ENCODE measurements at regions not wholly inside any gene's neighbourhood (a gene's known extent, or its start where the extent isn't known, plus 50 kb on each side); places are given as distances from the start of the nearest gene placed in this dataset.

GRCh38 chr13:103238441-103238840 lies 172.2 kb upstream of the SLC10A2 start:
- no peaks in the 10 kb centered on the region for H3K27me3 ChIP-seq (replicated peaks; ENCODE audit: control insufficient read depth, insufficient read depth, low read length, poor library complexity, severe bottlenecking)
- no peaks in the 10 kb centered on the region for H3K9me3 ChIP-seq (ENCODE audit: control insufficient read depth, low read length)
- H3K36me3 ChIP-seq (ENCODE audit: control insufficient read depth, insufficient read depth, low read length) = no peaks in the 10 kb centered on the region
- H3K4me3 ChIP-seq (ENCODE audit: insufficient read depth, low read depth, low read length, poor library complexity, severe bottlenecking) = no peak overlapping the region
- no peak overlapping the region for H3K27ac ChIP-seq (ENCODE audit: insufficient read depth, low read length, poor library complexity, severe bottlenecking)
- no peaks in the 10 kb centered on the region for H3K4me1 ChIP-seq (ENCODE audit: control insufficient read depth, insufficient read depth, low read length, poor library complexity, severe bottlenecking)
- DNase-seq = no peak

GRCh38 chr13:103236213-103236612 lies 170.0 kb upstream of the SLC10A2 start:
- Histone ChIP-seq H3K36me3 (ENCODE audit: control insufficient read depth, insufficient read depth, low read length) (no peaks in the 10 kb centered on the region), H3K4me1 (ENCODE audit: control insufficient read depth, insufficient read depth, low read length, poor library complexity, severe bottlenecking) (no peaks in the 10 kb centered on the region), H3K27me3 (replicated peaks; ENCODE audit: control insufficient read depth, insufficient read depth, low read length, poor library complexity, severe bottlenecking) (no peaks in the 10 kb centered on the region), H3K27ac (ENCODE audit: insufficient read depth, low read length, poor library complexity, severe bottlenecking) (no peak overlapping the region), H3K9me3 (ENCODE audit: control insufficient read depth, low read length) (no peaks in the 10 kb centered on the region), H3K4me3 (ENCODE audit: insufficient read depth, low read depth, low read length, poor library complexity, severe bottlenecking) (no peak overlapping the region)
- no peak for DNase-seq

GRCh38 chr13:103229674-103230073 lies 163.5 kb upstream of the SLC10A2 start:
- no peak overlapping the region for H3K4me3 ChIP-seq (ENCODE audit: insufficient read depth, low read depth, low read length, poor library complexity, severe bottlenecking)
- H3K27me3 ChIP-seq (replicated peaks; ENCODE audit: control insufficient read depth, insufficient read depth, low read length, poor library complexity, severe bottlenecking) = no peaks in the 10 kb centered on the region
- no peak overlapping the region for H3K27ac ChIP-seq (ENCODE audit: insufficient read depth, low read length, poor library complexity, severe bottlenecking)
- H3K9me3 ChIP-seq (ENCODE audit: control insufficient read depth, low read length) = no peaks in the 10 kb centered on the region
- H3K36me3 ChIP-seq (ENCODE audit: control insufficient read depth, insufficient read depth, low read length) = no peaks in the 10 kb centered on the region
- H3K4me1 ChIP-seq (ENCODE audit: control insufficient read depth, insufficient read depth, low read length, poor library complexity, severe bottlenecking) = no peaks in the 10 kb centered on the region
- DNase-seq = no peak

GRCh38 chr13:103224804-103225203 lies 158.6 kb upstream of the SLC10A2 start:
- no peak overlapping the region for H3K4me3 ChIP-seq (ENCODE audit: insufficient read depth, low read depth, low read length, poor library complexity, severe bottlenecking)
- H3K27me3 ChIP-seq (replicated peaks; ENCODE audit: control insufficient read depth, insufficient read depth, low read length, poor library complexity, severe bottlenecking) = no peaks in the 10 kb centered on the region
- H3K36me3 ChIP-seq (ENCODE audit: control insufficient read depth, insufficient read depth, low read length) = no peaks in the 10 kb centered on the region
- H3K9me3 ChIP-seq (ENCODE audit: control insufficient read depth, low read length) = no peaks in the 10 kb centered on the region
- no peaks in the 10 kb centered on the region for H3K4me1 ChIP-seq (ENCODE audit: control insufficient read depth, insufficient read depth, low read length, poor library complexity, severe bottlenecking)
- DNase-seq = no peak
- no peak overlapping the region for H3K27ac ChIP-seq (ENCODE audit: insufficient read depth, low read length, poor library complexity, severe bottlenecking)

- no peaks in the 10 kb centered on the region for H3K36me3 ChIP-seq (ENCODE audit: control insufficient read depth, insufficient read depth, low read length)
Measured at GRCh38 chr13:103222683-103223082, 156.5 kb upstream of the SLC10A2 start.

GRCh38 chr13:103218253-103218652 lies 152.0 kb upstream of the SLC10A2 start:
- Histone ChIP-seq H3K9me3 (ENCODE audit: control insufficient read depth, low read length) (no peaks in the 10 kb centered on the region), H3K27me3 (replicated peaks; ENCODE audit: control insufficient read depth, insufficient read depth, low read length, poor library complexity, severe bottlenecking) (no peaks in the 10 kb centered on the region), H3K4me3 (ENCODE audit: insufficient read depth, low read depth, low read length, poor library complexity, severe bottlenecking) (no peak overlapping the region), H3K27ac (ENCODE audit: insufficient read depth, low read length, poor library complexity, severe bottlenecking) (no peak overlapping the region), H3K4me1 (ENCODE audit: control insufficient read depth, insufficient read depth, low read length, poor library complexity, severe bottlenecking) (no peaks in the 10 kb centered on the region), H3K36me3 (ENCODE audit: control insufficient read depth, insufficient read depth, low read length) (no peaks in the 10 kb centered on the region)
- DNase-seq = no peak

More at GRCh38 chr13:103222683-103223082, 156.5 kb upstream of the SLC10A2 start:
- Histone ChIP-seq H3K9me3 (ENCODE audit: control insufficient read depth, low read length) (no peaks in the 10 kb centered on the region), H3K4me3 (ENCODE audit: insufficient read depth, low read depth, low read length, poor library complexity, severe bottlenecking) (no peak overlapping the region), H3K27me3 (replicated peaks; ENCODE audit: control insufficient read depth, insufficient read depth, low read length, poor library complexity, severe bottlenecking) (no peaks in the 10 kb centered on the region), H3K4me1 (ENCODE audit: control insufficient read depth, insufficient read depth, low read length, poor library complexity, severe bottlenecking) (no peaks in the 10 kb centered on the region), H3K27ac (ENCODE audit: insufficient read depth, low read length, poor library complexity, severe bottlenecking) (no peak overlapping the region)
- no peak for DNase-seq

GRCh38 chr13:103213152-103213551 lies 146.9 kb upstream of the SLC10A2 start:
- Histone ChIP-seq H3K4me3 (ENCODE audit: insufficient read depth, low read depth, low read length, poor library complexity, severe bottlenecking) (no peak overlapping the region), H3K27ac (ENCODE audit: insufficient read depth, low read length, poor library complexity, severe bottlenecking) (no peak overlapping the region), H3K36me3 (ENCODE audit: control insufficient read depth, insufficient read depth, low read length) (no peaks in the 10 kb centered on the region), H3K9me3 (ENCODE audit: control insufficient read depth, low read length) (no peaks in the 10 kb centered on the region), H3K4me1 (ENCODE audit: control insufficient read depth, insufficient read depth, low read length, poor library complexity, severe bottlenecking) (no peaks in the 10 kb centered on the region), H3K27me3 (replicated peaks; ENCODE audit: control insufficient read depth, insufficient read depth, low read length, poor library complexity, severe bottlenecking) (no peaks in the 10 kb centered on the region)
- DNase-seq = no peak

GRCh38 chr13:103210348-103210747 lies 144.1 kb upstream of the SLC10A2 start:
- no peak overlapping the region for H3K4me3 ChIP-seq (ENCODE audit: insufficient read depth, low read depth, low read length, poor library complexity, severe bottlenecking)
- no peaks in the 10 kb centered on the region for H3K9me3 ChIP-seq (ENCODE audit: control insufficient read depth, low read length)
- H3K4me1 ChIP-seq (ENCODE audit: control insufficient read depth, insufficient read depth, low read length, poor library complexity, severe bottlenecking) = no peaks in the 10 kb centered on the region
- no peaks in the 10 kb centered on the region for H3K36me3 ChIP-seq (ENCODE audit: control insufficient read depth, insufficient read depth, low read length)
- no peak overlapping the region for H3K27ac ChIP-seq (ENCODE audit: insufficient read depth, low read length, poor library complexity, severe bottlenecking)
- no peaks in the 10 kb centered on the region for H3K27me3 ChIP-seq (replicated peaks; ENCODE audit: control insufficient read depth, insufficient read depth, low read length, poor library complexity, severe bottlenecking)
- no peak for DNase-seq

- Histone ChIP-seq H3K4me3 (ENCODE audit: insufficient read depth, low read depth, low read length, poor library complexity, severe bottlenecking) (no peak overlapping the region), H3K9me3 (ENCODE audit: control insufficient read depth, low read length) (no peaks in the 10 kb centered on the region), H3K4me1 (ENCODE audit: control insufficient read depth, insufficient read depth, low read length, poor library complexity, severe bottlenecking) (no peaks in the 10 kb centered on the region), H3K36me3 (ENCODE audit: control insufficient read depth, insufficient read depth, low read length) (no peaks in the 10 kb centered on the region), H3K27ac (ENCODE audit: insufficient read depth, low read length, poor library complexity, severe bottlenecking) (no peak overlapping the region), H3K27me3 (replicated peaks; ENCODE audit: control insufficient read depth, insufficient read depth, low read length, poor library complexity, severe bottlenecking) (no peaks in the 10 kb centered on the region)
- no peak for DNase-seq
Measured at GRCh38 chr13:103203735-103204330, 137.6 kb upstream of the SLC10A2 start.

- no peaks in the 10 kb centered on the region for H3K9me3 ChIP-seq (ENCODE audit: control insufficient read depth, low read length)
- H3K4me1 ChIP-seq (ENCODE audit: control insufficient read depth, insufficient read depth, low read length, poor library complexity, severe bottlenecking) = no peaks in the 10 kb centered on the region
- no peaks in the 10 kb centered on the region for H3K27me3 ChIP-seq (replicated peaks; ENCODE audit: control insufficient read depth, insufficient read depth, low read length, poor library complexity, severe bottlenecking)
- no peak overlapping the region for H3K27ac ChIP-seq (ENCODE audit: insufficient read depth, low read length, poor library complexity, severe bottlenecking)
- no peak overlapping the region for H3K4me3 ChIP-seq (ENCODE audit: insufficient read depth, low read depth, low read length, poor library complexity, severe bottlenecking)
- no peaks in the 10 kb centered on the region for H3K36me3 ChIP-seq (ENCODE audit: control insufficient read depth, insufficient read depth, low read length)
- no peak for DNase-seq
Measured at GRCh38 chr13:103200118-103200885, 134.1 kb upstream of the SLC10A2 start.
